Retinal pigment epithelial cell (primary cell): ENCODE measurements at regions not wholly inside any gene's neighbourhood (a gene's known extent, or its start where the extent isn't known, plus 50 kb on each side); places are given as distances from the start of the nearest gene placed in this dataset.
"Not testable (repeated sequence)": the region's sequence is repeated elsewhere in the genome, so short reads cannot be mapped to it uniquely, and the experiment has no call there.

Experiments used
- DNase-seq: peaks from one replicate; pipeline ENCODE4 v3.0.0-alpha.2; 2010; ENCODE audit warnings: low read depth
- H3K4me3 ChIP-seq: 2 replicates; pipeline ENCODE4 v1.5.1; 2011; ENCODE audit warnings: mild to moderate bottlenecking, low read length, control low read depth, moderate library complexity
- TF ChIP-seq, protein P1 (sequence below): conservative IDR thresholded peaks from 2 replicates; pipeline ENCODE4 v1.5.1; 2011; ENCODE audit warnings: low read depth, low read length, control low read depth, inconsistent platforms

DNA sequence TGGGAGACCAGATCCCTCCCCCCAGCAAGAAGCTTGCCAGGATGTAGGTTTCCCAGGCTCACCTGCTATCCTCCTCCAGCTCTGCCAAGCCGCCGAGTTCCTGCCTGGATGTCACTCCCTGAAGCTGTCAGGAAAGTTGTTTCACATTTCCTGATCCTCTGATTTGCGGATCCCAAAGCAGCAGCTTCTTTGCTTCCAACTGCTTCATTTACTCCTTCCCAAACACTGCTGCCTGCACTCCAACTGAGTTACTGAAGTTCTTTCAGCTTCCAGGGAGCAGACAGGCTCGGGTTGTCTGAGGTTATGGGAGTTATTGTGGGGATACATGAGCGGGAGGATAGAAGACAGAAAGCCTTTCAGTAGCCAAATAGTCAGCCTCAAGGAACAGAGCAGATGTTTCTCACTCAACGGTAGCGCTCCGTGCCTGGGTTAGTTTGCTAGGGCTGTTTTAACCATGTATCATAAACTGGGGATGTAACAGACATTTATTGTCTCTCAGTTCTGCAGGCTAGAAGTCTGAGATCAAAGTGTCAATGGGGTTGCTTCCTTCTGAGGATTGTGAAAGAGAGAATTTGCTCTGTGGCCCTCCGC is 516.0 kb downstream of the REEP3 start:
- no peak for DNase-seq
- no peak overlapping the region for H3K4me3 ChIP-seq
- TF ChIP-seq, protein P1, sequence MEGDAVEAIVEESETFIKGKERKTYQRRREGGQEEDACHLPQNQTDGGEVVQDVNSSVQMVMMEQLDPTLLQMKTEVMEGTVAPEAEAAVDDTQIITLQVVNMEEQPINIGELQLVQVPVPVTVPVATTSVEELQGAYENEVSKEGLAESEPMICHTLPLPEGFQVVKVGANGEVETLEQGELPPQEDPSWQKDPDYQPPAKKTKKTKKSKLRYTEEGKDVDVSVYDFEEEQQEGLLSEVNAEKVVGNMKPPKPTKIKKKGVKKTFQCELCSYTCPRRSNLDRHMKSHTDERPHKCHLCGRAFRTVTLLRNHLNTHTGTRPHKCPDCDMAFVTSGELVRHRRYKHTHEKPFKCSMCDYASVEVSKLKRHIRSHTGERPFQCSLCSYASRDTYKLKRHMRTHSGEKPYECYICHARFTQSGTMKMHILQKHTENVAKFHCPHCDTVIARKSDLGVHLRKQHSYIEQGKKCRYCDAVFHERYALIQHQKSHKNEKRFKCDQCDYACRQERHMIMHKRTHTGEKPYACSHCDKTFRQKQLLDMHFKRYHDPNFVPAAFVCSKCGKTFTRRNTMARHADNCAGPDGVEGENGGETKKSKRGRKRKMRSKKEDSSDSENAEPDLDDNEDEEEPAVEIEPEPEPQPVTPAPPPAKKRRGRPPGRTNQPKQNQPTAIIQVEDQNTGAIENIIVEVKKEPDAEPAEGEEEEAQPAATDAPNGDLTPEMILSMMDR, result no peak

DNA sequence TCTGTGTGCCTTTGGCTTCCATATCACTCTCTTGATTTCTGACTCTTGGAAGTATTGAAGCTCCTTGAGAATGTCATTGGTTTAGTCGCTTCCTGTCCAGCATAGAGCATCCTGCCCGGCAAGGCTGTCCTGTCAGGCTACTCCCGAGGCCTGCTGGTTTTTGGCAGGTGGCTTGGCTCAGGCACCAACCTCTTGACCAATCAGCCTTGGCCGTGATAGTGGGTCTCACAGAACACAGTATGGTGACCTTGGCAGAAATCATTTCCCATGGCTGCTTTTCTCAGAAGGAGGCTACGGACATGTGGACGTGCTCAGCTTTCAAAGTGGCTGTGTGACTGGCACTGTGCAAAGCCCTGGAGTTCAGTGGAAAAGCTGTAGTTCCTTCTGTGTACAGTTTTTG is 516.9 kb downstream of the REEP3 start:
- no peak overlapping the region for H3K4me3 ChIP-seq
- TF ChIP-seq, protein P1, result no peak
- DNase-seq, result no peak

DNA sequence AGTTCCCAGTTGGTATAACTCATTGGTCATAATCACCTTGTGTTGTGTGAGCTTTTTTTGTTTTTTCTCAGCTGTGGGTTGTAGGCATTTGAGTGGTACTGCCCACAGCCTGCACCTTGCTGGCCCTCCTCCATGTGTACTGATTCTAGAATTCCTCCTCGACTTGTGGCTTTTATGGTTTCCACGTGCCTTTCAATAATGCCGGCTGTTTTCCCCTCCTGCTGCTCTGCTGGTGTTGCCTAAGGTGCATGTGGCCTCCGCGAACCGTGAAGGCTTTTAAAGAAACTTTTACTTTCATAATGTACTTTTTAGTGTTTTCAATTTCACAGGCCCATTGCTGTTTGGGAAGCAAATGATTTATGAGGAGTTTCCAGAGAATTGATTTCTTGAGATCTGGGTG is 518.0 kb downstream of the REEP3 start:
- no peak for DNase-seq
- no peak overlapping the region for H3K4me3 ChIP-seq
- TF ChIP-seq, protein P1, result no peak

DNA sequence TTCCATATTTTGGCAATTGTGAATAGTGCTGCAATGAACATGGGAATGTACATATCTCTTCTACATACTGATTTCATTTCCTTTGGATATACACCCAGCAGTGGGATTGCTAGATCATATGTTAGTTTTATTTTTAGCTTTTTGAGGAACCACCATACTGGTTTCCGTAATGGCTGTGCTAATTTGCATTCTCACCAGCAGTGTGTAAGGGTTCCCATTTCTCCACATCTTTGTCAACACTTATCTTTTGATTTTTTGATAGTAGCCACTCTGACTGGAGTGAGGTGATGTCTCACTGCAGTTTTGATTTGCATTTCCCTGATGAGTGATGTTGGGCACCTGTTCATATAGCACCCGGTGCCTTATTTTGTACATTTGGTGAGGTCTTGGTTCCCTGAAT is 519.6 kb downstream of the REEP3 start:
- no peak overlapping the region for H3K4me3 ChIP-seq
- TF ChIP-seq, protein P1, result no peak

DNA sequence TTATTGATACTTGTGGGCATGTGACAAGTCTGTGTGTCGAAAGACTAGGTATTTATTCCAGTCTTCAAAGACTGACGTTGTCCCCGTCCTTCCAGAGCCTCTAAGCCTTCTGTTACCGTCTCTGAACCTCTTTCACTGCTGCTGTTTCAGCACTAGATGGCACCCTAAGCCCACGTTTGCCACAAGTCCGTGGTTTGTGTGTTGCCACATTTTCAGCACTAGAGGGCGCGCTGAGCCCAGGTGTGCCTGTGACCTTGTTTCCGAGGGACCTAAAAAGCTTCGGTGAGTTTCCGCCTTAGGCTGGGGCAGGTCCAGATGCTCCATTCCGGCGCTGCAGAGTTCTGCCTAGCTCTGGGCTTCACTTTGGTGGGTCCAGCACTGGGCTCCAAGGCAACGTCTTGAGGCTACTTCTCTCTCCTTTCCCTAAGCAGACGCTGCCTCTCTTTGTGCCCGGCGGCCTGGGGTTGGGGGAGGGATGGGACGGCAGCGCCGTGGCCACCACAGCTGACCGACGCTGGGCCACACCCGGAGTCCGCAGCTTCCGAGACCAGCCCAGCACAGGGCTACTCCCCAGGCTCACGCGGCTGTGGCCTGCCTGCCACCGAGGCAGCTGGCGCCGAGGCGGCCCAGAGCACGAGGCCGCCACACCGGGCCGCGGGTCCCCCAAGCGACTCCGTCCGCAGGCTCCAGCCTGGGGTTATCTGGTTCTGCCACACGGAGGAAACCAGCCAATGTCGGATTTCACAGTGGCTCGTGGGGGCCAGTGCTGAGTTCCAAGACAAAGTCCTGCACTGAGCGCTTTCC is 520.2 kb downstream of the REEP3 start:
- H3K4me3 ChIP-seq, result peak overlapping the region; percentile 49
- DNase-seq, result peak; percentile 25
- TF ChIP-seq, protein P1, result peak; percentile 99

More for the DNA sequence above, 519.6 kb downstream of the REEP3 start:
- DNase-seq, result no peak

DNA sequence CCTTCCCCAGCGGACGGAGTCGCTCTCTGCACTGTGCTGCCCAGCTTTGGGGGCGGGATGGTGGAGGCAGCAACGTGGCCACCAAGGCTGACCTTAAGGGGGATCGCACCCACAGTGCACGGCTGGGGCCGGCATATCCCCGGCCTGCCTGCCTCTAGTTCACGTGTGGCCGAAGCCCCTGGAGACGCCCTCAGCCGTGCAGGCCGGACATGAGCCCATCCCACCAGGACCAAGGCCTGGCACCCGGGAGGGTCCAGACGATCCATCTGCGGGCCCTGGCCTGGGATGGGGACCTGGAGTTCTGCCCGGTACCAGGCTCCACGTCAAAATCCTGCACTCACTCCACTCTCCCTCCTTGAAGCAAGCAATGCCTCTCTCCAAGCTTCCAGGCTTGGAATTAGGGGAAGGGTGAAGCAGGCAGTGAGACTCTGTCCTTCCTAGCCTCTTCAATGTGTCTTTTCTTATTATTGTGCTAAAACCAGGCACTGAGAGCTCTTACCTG is 520.8 kb downstream of the REEP3 start:
- TF ChIP-seq, protein P1, result no peak
- H3K4me3 ChIP-seq, result no peak overlapping the region
- no peak for DNase-seq

DNA sequence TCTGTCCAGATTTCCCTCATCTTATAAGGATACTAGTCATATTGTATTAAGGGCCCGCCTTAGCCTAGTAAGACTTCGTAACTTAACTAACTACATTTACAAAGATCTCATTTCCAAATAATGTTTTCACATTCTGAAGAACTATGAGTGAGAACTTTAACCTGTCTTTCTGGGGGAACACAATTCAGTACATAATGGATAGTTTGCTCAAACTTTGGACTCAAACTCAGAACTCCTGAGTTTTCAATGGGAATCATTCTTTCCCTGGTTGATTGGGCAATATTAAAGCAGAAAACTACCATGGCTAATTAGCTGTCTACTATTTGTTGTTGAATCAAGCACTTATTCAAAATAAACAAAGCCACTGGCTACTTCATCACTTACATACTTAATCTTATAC is 522.9 kb downstream of the REEP3 start:
- TF ChIP-seq, protein P1, result no peak
- no peak overlapping the region for H3K4me3 ChIP-seq
- DNase-seq, result no peak

DNA sequence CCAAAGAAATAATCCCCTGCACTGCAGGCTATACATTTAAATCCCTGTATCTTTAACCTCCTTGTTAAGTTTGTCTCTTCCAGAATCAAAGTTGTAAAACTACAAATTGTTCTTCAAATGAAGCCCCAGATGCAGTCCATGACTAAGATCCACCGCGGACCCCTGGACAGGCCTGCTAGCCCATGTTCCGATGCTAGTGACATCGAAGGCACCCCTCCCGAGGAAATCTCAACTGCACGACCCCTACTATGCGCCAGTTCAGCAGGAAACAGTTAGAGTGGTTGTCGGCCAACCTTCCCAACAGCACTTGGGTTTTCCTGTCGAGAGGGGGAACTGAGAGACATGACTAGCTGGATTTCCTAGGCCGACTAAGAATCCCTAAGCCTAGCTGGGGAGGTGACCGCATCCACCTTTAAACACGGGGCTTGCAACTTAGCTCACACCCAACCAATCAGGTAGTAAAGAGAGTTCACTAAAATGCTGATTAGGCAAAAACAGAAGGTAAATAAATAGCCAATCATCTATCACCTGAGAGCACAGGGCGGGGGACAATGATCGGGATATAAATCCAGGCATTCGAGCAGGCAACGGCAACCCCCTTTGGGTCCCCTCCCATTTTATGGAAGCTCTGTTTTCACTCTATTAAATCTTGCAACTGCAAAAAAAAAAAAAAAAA is 523.9 kb downstream of the REEP3 start:
- not testable (repeated sequence) for DNase-seq, H3K4me3 ChIP-seq
